GM20000 (cell line): ENCODE measurements at regions not wholly inside any gene's neighbourhood (a gene's known extent, or its start where the extent isn't known, plus 50 kb on each side); places are given as distances from the start of the nearest gene placed in this dataset.

Experiments
- DNase-seq: peaks from one replicate; pipeline ENCODE4 v3.0.0; 2012; ENCODE audit warnings: low spot score
- CTCF ChIP-seq: IDR thresholded peaks from 2 replicates; pipeline ENCODE4 v1.5.1; 2012; ENCODE audit warnings: mild to moderate bottlenecking, control low read depth; ENCODE audit errors: extremely low read depth, missing control alignments

GRCh38 chr21:27513825-27514224, 546.9 kb upstream of the ADAMTS5 start:
- no peak for TF ChIP-seq CTCF
- no peak for DNase-seq

GRCh38 chr21:27513016-27513415, 546.1 kb upstream of the ADAMTS5 start:
- no peak for DNase-seq
- TF ChIP-seq CTCF, result no peak

GRCh38 chr21:27511233-27511632, 544.3 kb upstream of the ADAMTS5 start:
- no peak for TF ChIP-seq CTCF
- DNase-seq, result no peak

GRCh38 chr21:27507695-27508094, 540.8 kb upstream of the ADAMTS5 start:
- no peak for DNase-seq
- TF ChIP-seq CTCF, result no peak

GRCh38 chr21:27505516-27505915, 538.6 kb upstream of the ADAMTS5 start:
- TF ChIP-seq CTCF, result no peak
- no peak for DNase-seq

GRCh38 chr21:27502801-27503200, 535.9 kb upstream of the ADAMTS5 start:
- no peak for DNase-seq
- no peak for TF ChIP-seq CTCF

GRCh38 chr21:27498025-27498424, 531.1 kb upstream of the ADAMTS5 start:
- DNase-seq, result no peak
- TF ChIP-seq CTCF, result no peak

GRCh38 chr21:27495836-27496235, 528.9 kb upstream of the ADAMTS5 start:
- TF ChIP-seq CTCF, result no peak
- DNase-seq, result no peak
